Tibial nerve (tissue), 4 donors: ENCODE measurements at regions not wholly inside any gene's neighbourhood (a gene's known extent, or its start where the extent isn't known, plus 50 kb on each side); places are given as distances from the start of the nearest gene placed in this dataset.

Experiments used
- DNase-seq, 2 donors: peaks; one replicate each; pipeline ENCODE4 v3.0.0-alpha.2; 2019; ENCODE audit warnings: low spot score in 2 of 2
- H3K27ac ChIP-seq, 4 donors: fragments of 200-600 bp; sonication (generic) in 3 of 4; one replicate each; pipeline ENCODE4 v1.5.1; 2017 to 2019; ENCODE audit warnings: mild to moderate bottlenecking in 1 of 4
- H3K27me3 ChIP-seq, 2 donors: fragments of 200-600 bp; sonication (generic) in 1 of 2; one replicate each; pipeline versions ENCODE4 v1.5.1 to v1.6.0; 2017 to 2019
- H3K36me3 ChIP-seq, 3 donors: fragments of 200-600 bp; sonication (generic); one replicate each; pipeline ENCODE4 v1.5.1; 2018 to 2019
- H3K4me1 ChIP-seq, 4 donors: fragments of 200-600 bp; sonication (generic) in 3 of 4; one replicate each; pipeline ENCODE4 v1.5.1; 2017 to 2019
- H3K4me3 ChIP-seq, 4 donors: fragments of 200-600 bp; sonication (generic) in 3 of 4; one replicate each; pipeline ENCODE4 v1.5.1; 2017 to 2019; ENCODE audit warnings: mild to moderate bottlenecking in 1 of 4, moderate library complexity in 1 of 4
- H3K9me3 ChIP-seq, 4 donors: fragments of 200-600 bp; sonication (generic) in 3 of 4; one replicate each; pipeline ENCODE4 v1.5.1; 2017 to 2019
- EP300 ChIP-seq, 2 donors: sonication (generic); formaldehyde crosslinking; IDR thresholded peaks; one replicate each; pipeline ENCODE4 v1.6.1; 2017; ENCODE audit warnings: antibody characterized with exemption in 2 of 2, mild to moderate bottlenecking in 1 of 2
- POLR2A ChIP-seq, 2 donors: fragments of 450-650 bp; IDR thresholded peaks; one replicate each; pipeline ENCODE4 v1.6.1; 2017; ENCODE audit warnings: antibody characterized with exemption in 2 of 2, mild to moderate bottlenecking in 2 of 2, moderate library complexity in 2 of 2
- WGBS, 2 donors: methylation state at CpG; one replicate each; pipeline ENCODE4 v1.1.5; 2018; 5-methylcytosine and 5-hydroxymethylcytosine counted together
- TF ChIP-seq, protein P1 (sequence below), 5 experiments: fragments of 200-600 bp in 3 of 5; fragments of 450-650 bp in 2 of 5; sonication (generic) in 3 of 5; IDR thresholded peaks; one replicate each; pipeline ENCODE4 v1.5.1; 2016 to 2019; ENCODE audit warnings: antibody characterized with exemption in 5 of 5, mild to moderate bottlenecking in 3 of 5, moderate library complexity in 2 of 5

DNA sequence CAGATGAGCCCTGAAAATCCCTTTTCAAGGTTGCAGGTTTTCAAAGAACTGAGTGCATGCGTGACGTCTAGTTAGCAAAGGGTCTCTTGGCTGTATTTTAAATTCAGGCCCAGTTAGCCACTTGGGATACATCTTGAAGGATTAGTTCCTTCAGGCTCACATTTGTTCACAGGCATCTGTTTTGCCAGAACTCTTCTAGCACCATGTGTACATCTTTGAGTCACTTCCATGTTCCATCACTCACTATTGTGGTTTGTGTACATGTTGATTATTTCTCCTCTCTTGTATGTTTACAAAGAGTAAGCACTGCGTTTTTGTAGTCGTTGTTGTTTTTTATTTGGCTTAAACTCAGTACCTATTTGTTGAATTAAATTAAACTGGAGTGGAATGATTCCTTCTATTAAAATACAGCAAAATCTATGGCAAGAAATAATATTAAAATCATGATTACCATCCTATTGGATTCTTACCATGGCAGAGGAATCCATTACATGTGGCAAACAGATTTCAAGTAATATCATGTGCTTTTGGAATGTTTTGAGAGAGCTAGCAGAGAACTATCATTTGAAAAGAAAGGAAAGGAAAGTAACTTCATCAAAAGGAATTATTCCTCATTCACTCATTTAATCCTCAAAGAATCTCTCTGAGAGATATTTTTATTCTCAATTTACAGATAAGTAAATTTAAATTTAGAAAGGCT is 438.9 kb upstream of the FAR2 start:
- DNase-seq = no peak
- Histone ChIP-seq H3K27me3 (no peaks in the 10 kb centered on the region), H3K36me3 (no peaks in the 10 kb centered on the region), H3K4me3 (no peak overlapping the region), H3K9me3 (no peaks in the 10 kb centered on the region), H3K27ac (peak overlapping the region in 1 of 4 donors; percentile 26), H3K4me1 (no peaks in the 10 kb centered on the region)
- TF ChIP-seq, protein P1, sequence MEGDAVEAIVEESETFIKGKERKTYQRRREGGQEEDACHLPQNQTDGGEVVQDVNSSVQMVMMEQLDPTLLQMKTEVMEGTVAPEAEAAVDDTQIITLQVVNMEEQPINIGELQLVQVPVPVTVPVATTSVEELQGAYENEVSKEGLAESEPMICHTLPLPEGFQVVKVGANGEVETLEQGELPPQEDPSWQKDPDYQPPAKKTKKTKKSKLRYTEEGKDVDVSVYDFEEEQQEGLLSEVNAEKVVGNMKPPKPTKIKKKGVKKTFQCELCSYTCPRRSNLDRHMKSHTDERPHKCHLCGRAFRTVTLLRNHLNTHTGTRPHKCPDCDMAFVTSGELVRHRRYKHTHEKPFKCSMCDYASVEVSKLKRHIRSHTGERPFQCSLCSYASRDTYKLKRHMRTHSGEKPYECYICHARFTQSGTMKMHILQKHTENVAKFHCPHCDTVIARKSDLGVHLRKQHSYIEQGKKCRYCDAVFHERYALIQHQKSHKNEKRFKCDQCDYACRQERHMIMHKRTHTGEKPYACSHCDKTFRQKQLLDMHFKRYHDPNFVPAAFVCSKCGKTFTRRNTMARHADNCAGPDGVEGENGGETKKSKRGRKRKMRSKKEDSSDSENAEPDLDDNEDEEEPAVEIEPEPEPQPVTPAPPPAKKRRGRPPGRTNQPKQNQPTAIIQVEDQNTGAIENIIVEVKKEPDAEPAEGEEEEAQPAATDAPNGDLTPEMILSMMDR (IDR thresholded peaks at IDR 0.05) = no peak
- TF ChIP-seq POLR2A (IDR thresholded peaks at IDR 0.05) (no peak), EP300 (IDR thresholded peaks at IDR 0.05) (no peak)
- 92 to 94% methylated on average over 4 of the region's 4 CpGs for WGBS, 2 donors

- Histone ChIP-seq H3K27ac (no peak overlapping the region), H3K4me3 (no peak overlapping the region), H3K27me3 (no peaks in the 10 kb centered on the region), H3K9me3 (no peaks in the 10 kb centered on the region), H3K36me3 (no peaks in the 10 kb centered on the region), H3K4me1 (no peaks in the 10 kb centered on the region)
- TF ChIP-seq, protein P1 (IDR thresholded peaks at IDR 0.05) = no peak
- TF ChIP-seq EP300 (IDR thresholded peaks at IDR 0.05) = no peak
- TF ChIP-seq POLR2A (IDR thresholded peaks at IDR 0.05) = no peak
- WGBS, 2 donors = 90 to 92% methylated on average over 1 of the region's 1 CpG
- no peak for DNase-seq
These were observed 438.2 kb upstream of the FAR2 start for GRCh38 chr12:28710882-28711281.

DNA sequence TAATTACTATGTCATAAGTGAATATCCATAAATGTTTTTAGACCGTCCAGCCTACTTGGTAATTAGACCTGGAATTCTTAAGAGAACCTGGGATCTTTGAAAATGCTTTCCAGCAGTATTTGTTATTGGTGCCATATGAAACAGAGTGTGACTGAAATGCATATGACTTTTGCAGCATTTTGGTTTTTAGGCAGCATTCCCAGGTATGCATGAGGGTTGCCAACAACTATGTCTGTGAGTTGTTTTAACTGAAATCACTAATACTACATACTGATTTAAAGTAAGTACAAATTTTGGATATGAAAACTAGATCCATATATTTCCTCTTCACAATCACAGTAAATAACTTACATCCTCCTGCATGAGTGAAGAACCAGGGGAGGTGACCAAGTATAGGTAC is 437.7 kb upstream of the FAR2 start:
- TF ChIP-seq POLR2A (IDR thresholded peaks at IDR 0.05) (no peak), EP300 (IDR thresholded peaks at IDR 0.05) (no peak)
- TF ChIP-seq, protein P1 (IDR thresholded peaks at IDR 0.05) = no peak
- Histone ChIP-seq H3K36me3 (no peaks in the 10 kb centered on the region), H3K4me1 (no peaks in the 10 kb centered on the region), H3K27ac (no peak overlapping the region), H3K27me3 (no peaks in the 10 kb centered on the region), H3K4me3 (no peak overlapping the region), H3K9me3 (no peaks in the 10 kb centered on the region)
- WGBS, 2 donors = 94 to 97% methylated on average over 1 of the region's 1 CpG
- DNase-seq = no peak

DNA sequence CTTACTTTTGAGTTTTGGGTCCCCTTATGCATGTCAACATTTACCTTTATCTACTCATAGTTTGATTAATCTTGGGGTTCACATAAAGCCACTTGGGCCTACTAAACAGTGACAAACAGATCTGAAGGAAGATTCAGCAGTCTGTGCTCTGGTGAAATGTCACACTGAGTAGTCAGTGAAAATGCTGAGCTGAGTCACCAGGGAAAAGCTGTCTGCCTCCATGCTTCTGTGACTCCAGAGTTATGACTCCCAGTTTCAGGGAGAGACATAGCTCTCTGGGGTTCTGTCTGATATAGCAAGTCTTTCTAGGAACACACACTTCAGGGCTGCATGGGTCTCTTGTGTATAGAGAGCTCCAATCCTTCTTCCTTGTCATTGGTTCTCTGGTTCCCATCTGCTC is 406.3 kb upstream of the FAR2 start:
- Histone ChIP-seq H3K4me1 (no peaks in the 10 kb centered on the region), H3K36me3 (no peaks in the 10 kb centered on the region), H3K27ac (no peak overlapping the region), H3K9me3 (peaks cover 0 to 4% (median 0%) of the 10 kb centered on the region in 4 donors), H3K27me3 (no peaks in the 10 kb centered on the region), H3K4me3 (no peak overlapping the region)
- no peak for TF ChIP-seq EP300 (IDR thresholded peaks at IDR 0.05)
- TF ChIP-seq, protein P1 (IDR thresholded peaks at IDR 0.05) = no peak
- TF ChIP-seq POLR2A (IDR thresholded peaks at IDR 0.05) = no peak
- DNase-seq = no peak

GRCh38 chr12:28746734-28747325 is 402.2 kb upstream of the FAR2 start:
- WGBS, 2 donors = 85 to 89% methylated on average over 3 of the region's 3 CpGs
- Histone ChIP-seq H3K36me3 (no peaks in the 10 kb centered on the region), H3K27me3 (no peaks in the 10 kb centered on the region), H3K4me3 (no peak overlapping the region), H3K9me3 (peaks cover 0 to 2% (median 0%) of the 10 kb centered on the region in 4 donors), H3K27ac (no peak overlapping the region), H3K4me1 (peaks cover 0 to 13% (median 0%) of the 10 kb centered on the region in 4 donors)
- TF ChIP-seq, protein P1 (IDR thresholded peaks at IDR 0.05) = no peak
- no peak for TF ChIP-seq POLR2A (IDR thresholded peaks at IDR 0.05)
- TF ChIP-seq EP300 (IDR thresholded peaks at IDR 0.05) = no peak
- no peak for DNase-seq
